DMS53 treated with DMSO at 0.1 percent for 48 hours (cell line): ENCODE measurements at regions not wholly inside any gene's neighbourhood (a gene's known extent, or its start where the extent isn't known, plus 50 kb on each side); places are given as distances from the start of the nearest gene placed in this dataset.

Experiments used
- DNase-seq: peaks from one replicate; lab custom pipeline; 2025; ENCODE audit not compliant: unreplicated experiment; lab: John Stamatoyannopoulos, UW

- no peak for DNase-seq
Observed at GRCh38 chr18:68532328-68532885, 182.5 kb downstream of the TMX3 start.

DNA sequence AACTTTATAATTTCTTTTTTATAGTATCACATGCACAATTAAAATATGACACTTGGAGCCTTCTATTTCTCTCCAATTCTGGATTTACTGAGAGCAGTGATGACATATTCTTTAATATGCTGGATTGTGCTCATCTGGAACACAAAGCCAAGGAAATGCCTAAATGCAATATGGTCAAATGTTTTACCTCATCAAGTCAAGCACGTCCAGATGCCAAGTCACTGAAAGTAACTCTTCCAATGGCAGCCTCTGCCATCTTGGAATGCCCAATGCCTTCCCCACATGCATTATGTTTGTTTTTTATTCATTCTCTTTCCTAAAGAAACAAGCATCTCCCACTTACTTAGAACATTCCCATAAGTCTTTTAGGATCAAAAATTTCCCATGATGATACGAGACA lies 189.8 kb downstream of the TMX3 start:
- DNase-seq, result no peak

DNA sequence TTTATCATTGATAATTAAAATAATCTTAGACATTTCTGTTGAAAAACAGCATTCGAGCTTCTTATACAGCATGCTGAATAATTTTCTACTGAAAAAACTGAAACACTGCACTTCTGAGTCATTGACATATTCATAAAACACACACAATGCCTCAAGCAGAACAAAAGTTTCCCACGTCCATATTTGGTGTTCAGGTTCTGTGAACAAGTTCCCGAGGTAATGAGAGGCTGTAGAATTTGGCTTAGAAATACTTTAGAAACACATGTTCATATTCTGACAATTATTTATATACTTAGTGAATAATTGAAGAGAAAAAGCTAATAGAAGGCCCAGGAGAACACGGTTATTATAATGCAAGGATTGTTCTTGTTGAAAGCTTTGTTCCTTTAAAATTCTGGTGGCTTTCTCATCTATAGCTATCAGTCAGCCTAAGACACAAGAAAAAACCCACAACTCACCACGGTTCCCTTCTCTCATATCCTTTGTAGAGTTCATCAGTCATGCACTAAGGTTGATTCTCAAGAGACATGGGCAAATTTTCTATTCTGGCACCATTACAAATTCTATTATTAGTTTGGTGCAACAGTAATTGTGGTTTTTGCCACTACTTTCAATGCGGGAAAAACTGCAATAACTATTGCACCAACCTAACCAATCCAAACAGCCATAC lies 194.4 kb downstream of the TMX3 start:
- DNase-seq, result no peak

DNA sequence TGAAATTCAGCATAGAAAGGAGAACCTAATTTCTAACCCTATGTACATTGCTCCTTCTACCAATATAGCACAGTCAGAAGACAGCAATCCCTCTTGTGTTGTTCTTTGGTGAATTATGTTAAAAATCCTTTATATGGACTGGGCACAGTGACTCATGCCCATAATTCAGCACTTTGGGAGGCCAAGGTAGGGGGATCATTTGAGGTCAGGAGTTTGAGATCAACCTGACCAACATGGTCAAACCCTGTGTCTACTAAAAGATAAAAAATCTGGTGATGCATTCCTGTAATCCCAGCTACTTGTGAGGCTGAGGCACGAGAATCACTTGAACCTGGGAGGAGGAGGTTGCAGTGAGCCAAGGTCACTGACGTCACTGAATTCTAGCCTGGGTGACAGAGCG lies 195.6 kb downstream of the TMX3 start:
- no peak for DNase-seq

- no peak for DNase-seq
Observed at GRCh38 chr18:68509902-68510301, 205.0 kb downstream of the TMX3 start.

DNA sequence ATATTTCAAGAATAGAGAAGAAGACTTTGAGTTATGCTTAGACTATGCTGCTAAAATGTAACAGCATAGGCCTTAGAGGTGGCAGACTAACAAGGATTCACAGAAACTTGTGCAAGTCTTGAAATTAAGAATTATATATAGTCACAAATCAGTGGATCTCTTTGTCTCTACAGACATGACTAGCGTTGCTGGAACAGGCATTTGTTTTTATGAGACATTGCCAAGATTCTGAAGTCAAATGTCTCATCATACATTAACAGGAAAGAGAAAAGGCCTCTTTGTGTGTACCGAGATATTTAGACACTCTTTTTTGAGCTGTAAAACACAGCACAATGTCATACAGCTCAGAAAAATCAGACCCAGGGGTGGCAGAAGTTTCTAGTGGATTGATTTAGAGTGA lies 207.1 kb downstream of the TMX3 start:
- DNase-seq, result no peak

DNA sequence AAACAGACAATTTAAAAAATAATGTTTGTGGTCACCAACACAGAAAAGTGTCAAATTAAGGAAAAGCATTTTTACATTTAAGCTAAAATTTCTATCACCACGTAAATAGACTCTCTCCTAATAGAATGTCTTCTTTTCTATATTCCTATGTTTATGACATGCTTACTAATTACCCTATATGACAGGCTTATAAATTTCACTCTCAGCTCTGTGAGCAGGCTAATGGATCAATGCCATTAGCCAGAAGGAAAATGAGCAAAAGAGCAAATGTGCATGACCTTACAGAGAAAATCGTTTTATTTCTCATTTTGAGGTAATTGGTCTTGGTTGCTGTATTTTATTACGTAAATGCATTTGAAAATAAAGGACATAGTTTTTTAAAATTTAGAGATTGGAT lies 209.7 kb downstream of the TMX3 start:
- no peak for DNase-seq

DNA sequence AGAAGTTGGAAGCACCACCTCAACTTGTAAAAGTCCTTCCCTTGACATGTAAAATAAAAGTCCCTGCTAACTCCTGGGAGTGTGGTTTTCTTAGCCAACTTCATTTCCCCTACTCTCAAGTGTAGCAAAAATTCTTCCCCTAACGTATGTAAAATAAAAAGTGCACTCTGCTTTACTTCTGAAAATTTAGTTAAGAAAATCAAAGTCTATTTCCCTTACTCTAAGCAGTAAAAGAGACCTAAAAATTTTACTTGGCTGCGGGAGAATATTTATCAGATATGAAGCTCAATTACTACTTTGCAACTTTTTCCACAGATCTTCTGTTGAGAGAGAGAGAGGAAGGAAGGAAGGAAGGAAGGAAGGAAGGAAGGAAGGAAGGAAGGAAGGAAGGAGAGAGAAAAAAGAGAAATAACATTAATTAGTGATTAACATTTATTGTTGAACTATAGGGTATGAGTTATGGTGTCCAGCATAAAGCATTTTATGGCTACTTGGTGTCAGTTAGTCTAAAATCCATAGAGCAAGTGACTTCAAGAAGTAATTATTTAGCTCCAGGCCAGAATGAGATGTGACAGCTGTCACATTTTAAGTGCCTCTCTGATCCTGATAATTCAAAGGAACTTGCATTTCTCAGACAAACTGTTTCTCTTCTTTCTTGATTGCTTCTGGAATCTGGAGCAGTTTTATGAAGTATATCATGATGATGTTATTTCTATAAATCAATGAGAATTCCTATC lies 210.3 kb downstream of the TMX3 start:
- DNase-seq, result no peak

- DNase-seq, result no peak
Observed at GRCh38 chr18:68500556-68500955, 214.4 kb downstream of the TMX3 start.

DNA sequence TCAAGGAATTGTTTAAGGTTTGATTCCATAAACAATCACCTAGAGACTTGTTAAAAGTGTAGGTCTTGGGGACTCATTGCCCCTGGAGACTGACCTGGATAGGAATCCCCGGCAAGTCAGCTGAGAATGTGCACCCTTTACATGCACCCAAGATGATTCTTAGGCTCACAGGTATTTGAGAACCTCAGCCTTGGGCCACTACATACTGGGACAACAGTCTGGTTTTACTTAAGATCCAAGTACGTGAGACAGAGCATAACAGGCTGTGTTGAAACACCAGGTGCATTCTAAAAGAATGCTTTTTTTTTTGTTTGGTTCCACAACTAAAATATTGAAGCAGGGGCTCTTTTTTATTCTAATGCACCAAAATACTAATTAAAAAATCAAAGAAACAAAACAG lies 215.8 kb downstream of the TMX3 start:
- DNase-seq, result no peak

GRCh38 chr18:68498636-68499035 lies 216.3 kb downstream of the TMX3 start:
- DNase-seq, result no peak

DNA sequence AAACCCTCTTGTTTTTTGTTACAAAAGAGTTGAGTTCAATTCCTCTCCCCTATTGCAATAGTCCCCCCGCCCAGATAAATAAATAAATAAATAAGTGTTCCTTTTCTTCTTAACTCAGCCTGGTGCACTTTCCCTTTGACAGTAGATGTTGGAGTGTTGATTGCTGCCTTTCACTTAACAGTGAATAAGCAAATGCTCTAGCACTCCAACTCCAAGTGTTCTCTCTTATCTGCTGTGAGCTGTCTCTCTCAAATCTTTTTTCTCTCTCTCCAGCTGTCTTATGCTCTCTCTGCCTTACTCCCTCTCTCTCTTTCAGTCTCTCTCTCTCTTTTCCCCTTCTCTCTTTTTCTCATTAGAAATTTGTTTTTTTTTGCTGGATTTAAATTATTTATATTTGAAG lies 216.7 kb downstream of the TMX3 start:
- DNase-seq, result no peak

- DNase-seq, result no peak
Observed at GRCh38 chr18:68494802-68495581, 219.9 kb downstream of the TMX3 start.

DNA sequence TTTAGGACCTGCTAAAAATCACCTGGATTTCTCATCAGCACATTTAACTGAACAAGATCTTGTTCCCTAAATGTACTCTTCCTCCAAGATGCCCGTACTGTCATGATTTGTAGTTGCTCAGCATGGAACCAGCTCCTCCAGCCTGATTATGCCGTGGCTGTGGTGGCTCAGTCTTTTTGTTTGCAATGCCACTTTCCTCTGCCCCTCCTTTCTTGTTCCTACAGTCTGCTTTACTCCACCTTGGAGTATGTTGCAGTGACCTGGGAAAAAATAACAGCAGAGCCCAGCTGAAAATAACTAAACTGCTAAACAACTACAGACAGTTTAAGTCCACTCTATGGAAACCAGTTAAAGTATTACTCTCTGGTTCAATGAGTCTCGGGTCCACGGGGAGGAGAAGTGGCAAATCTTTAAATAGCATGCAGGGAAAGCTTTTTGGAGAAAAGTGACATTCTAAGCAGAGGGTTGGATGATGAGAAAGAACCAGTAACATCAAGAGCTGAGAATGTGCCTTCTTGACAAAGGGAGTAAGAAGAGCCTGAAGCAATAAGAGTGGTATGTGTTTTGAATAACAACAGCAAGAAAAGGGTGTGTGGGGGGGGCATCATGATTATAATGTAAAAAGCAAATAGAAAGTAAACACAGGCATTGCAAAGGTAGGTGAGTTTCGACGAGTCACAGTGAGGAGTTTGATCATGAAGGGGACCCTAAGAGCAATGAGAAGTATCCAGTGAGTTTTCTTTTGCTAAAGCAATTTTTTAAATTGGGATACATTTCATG lies 225.7 kb downstream of the TMX3 start:
- DNase-seq, result no peak

GRCh38 chr18:68484241-68484640 lies 230.7 kb downstream of the TMX3 start:
- DNase-seq, result peak; percentile 64

DNA sequence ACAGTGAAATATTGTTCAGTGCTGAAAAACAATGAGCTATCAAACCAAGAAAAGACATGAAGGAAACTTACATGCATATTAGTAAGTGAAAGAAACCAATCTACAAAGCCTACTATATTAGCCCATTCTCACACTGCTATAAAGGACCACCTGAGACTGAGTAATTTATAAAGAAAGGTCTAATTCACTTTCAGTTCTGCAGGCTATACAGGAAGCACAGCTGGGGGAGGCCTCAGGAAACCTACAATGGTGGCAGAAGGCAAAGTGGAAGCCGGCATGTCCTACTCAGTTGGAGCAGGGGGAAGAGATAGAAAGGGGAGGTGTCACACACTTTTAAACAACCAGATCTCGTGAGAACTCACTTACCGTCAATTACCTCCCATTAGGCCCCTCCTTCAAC lies 232.1 kb downstream of the TMX3 start:
- DNase-seq, result no peak

DNA sequence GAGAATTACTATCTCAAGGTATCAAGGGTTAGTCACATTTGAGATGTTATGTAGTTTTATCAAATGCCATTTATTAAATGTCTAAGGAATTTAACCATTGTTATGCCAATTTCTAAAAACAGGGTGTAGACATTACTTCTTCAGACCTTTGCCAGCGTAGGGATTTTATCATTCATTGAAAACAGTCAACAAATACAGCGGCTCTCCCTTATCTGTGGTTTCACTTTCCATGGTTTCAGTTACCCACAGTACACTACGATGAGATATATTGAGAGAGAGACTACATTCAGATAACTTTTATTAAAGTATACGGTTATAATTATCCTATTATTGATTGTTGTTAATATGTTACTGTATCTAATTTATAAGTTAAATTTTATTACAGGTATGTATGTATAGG lies 234.7 kb downstream of the TMX3 start:
- DNase-seq, result peak; percentile 54

DNA sequence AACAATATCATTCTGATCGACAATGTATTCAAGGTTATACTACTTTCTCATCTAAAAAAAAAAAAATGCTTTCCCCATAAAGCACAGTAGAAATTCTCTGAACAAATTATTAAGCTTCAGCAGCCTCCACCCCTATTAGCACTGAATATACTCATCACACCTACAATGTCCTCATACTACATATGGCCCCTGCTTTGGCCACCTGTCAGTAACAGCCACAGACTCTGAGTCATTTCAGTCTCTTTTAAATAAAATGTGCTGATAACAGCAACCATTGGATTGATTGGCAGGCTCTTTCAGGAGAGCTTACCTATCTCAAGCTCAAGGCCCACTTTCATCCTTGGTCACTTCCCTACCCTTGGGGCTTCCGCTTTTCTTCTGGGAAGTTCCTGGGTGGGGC lies 236.7 kb downstream of the TMX3 start:
- peak; percentile 31 for DNase-seq

DNA sequence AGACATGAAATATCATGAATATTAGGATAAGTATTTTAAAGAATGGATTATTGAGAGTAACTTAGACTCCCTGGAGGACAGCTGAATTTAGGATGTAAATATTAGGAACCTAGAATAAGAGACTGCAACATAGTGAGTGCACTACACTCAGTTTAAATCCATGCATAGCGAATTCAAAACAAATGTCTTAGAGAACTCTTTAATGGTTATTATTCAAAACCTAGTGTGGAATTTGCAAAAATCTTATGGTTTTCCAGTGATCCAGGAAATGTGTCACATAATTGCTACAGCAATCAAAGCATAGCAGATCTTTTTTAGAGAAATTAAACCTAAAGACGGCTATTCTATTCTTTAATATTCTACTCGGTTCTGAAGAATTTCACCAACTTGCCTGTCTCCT lies 239.0 kb downstream of the TMX3 start:
- no peak for DNase-seq

DNA sequence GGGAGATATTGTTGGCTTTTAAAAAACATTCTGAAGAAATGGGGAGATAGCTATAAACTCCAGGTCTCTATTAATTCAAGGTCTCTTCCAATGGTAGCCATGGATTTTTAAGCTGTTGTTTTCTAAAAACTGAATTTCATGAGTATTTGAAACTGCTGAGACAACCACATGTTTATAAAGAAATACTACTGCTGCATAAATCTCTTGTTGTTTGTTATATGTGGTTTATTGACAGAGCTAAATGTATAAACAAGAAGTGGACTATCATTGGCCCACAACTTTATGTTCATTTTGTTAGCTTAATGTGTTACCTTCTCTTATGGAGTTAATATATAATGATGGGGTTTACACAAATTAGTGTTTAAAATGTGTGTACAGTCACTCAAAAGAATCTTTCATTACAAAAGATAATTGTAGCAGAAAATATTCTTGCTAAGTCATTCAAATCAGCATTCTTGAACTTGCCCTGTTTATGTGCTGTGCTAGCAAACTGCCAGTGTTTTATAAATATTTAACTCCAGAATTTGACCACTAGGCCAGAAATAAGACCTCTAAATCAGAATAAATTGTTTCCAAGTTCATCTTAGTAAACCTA lies 242.1 kb downstream of the TMX3 start:
- no peak for DNase-seq
